ENCODE measurements at regions not wholly inside any gene's neighbourhood (a gene's known extent, or its start where the extent isn't known, plus 50 kb on each side); places are given as distances from the start of the nearest gene placed in this dataset.

GRCh38 chr12:5140190-5140589 lies 96.5 kb downstream of the KCNA5 start:
- TF ChIP-seq, protein P1, sequence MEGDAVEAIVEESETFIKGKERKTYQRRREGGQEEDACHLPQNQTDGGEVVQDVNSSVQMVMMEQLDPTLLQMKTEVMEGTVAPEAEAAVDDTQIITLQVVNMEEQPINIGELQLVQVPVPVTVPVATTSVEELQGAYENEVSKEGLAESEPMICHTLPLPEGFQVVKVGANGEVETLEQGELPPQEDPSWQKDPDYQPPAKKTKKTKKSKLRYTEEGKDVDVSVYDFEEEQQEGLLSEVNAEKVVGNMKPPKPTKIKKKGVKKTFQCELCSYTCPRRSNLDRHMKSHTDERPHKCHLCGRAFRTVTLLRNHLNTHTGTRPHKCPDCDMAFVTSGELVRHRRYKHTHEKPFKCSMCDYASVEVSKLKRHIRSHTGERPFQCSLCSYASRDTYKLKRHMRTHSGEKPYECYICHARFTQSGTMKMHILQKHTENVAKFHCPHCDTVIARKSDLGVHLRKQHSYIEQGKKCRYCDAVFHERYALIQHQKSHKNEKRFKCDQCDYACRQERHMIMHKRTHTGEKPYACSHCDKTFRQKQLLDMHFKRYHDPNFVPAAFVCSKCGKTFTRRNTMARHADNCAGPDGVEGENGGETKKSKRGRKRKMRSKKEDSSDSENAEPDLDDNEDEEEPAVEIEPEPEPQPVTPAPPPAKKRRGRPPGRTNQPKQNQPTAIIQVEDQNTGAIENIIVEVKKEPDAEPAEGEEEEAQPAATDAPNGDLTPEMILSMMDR (IDR thresholded peaks at IDR 0.05): no peak
- TF ChIP-seq POLR2A (IDR thresholded peaks at IDR 0.05): no peak
